WTC11 (cell line): ENCODE measurements at regions not wholly inside any gene's neighbourhood (a gene's known extent, or its start where the extent isn't known, plus 50 kb on each side); places are given as distances from the start of the nearest gene placed in this dataset.

ENCODE experiments used
- GABPB1 ChIP-seq: sonication (generic); formaldehyde crosslinking; IDR thresholded peaks from 2 replicates; pipeline ENCODE4 v1.8.1; 2023; ENCODE audit warnings: mild to moderate bottlenecking, missing genetic modification reagents
- USF2 ChIP-seq: sonication (generic); formaldehyde crosslinking; IDR thresholded peaks from 2 replicates; pipeline ENCODE4 v1.8.1; 2023; ENCODE audit warnings: mild to moderate bottlenecking, missing genetic modification reagents, moderate library complexity
- TF ChIP-seq, protein P1 (sequence below): sonication (generic); formaldehyde crosslinking; IDR thresholded peaks from 2 replicates; pipeline ENCODE4 v1.8.1; 2022; ENCODE audit warnings: low read depth, missing genetic modification reagents, borderline replicate concordance

DNA sequence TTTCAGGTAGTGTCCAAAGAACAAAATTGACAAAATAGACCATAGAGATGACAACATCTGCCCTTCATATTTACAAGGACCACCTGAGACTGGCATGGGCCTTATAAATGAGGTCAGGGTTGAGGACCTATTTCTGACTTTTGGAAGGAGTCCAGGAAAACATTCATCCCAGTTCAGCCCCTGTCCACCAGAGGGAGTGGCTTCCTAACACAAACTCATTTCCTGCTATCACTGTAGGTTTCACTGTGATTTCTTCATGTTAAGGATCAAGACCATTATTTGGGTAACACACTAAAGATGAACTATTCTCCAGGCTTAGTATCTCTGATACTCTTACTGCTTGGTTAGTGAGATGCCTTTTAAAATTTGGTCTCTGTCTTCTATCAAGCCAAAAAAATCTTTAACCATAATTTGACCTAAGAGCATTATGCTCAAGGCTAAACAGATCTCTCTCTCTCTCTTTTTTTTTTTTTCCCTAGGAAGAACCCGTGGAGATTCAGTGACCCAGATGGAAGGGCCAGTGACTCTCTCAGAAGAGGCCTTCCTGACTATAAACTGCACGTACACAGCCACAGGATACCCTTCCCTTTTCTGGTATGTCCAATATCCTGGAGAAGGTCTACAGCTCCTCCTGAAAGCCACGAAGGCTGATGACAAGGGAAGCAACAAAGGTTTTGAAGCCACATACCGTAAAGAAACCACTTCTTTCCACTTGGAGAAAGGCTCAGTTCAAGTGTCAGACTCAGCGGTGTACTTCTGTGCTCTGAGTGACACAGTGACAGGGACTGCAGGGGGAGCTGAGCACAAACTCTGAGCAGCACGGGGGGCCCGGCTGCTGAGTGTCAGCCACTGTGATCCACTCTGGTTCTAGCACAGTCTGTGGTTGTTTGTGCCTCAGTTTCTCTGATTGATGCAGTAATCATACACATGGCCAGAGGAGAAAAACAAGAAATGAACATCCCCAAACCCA is 267.6 kb upstream of the OR4E1 start:
- TF ChIP-seq USF2 (CRISPR knock-in tag), result no peak
- TF ChIP-seq, protein P1, sequence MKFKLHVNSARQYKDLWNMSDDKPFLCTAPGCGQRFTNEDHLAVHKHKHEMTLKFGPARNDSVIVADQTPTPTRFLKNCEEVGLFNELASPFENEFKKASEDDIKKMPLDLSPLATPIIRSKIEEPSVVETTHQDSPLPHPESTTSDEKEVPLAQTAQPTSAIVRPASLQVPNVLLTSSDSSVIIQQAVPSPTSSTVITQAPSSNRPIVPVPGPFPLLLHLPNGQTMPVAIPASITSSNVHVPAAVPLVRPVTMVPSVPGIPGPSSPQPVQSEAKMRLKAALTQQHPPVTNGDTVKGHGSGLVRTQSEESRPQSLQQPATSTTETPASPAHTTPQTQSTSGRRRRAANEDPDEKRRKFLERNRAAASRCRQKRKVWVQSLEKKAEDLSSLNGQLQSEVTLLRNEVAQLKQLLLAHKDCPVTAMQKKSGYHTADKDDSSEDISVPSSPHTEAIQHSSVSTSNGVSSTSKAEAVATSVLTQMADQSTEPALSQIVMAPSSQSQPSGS (CRISPR knock-in tag), result no peak
- TF ChIP-seq GABPB1 (CRISPR knock-in tag), result no peak
